Hypothalamus (tissue), 51 donors: ENCODE measurements at regions not wholly inside any gene's neighbourhood (a gene's known extent, or its start where the extent isn't known, plus 50 kb on each side); places are given as distances from the start of the nearest gene placed in this dataset.

ENCODE experiments used
- DNase-seq, 51 donors: peaks; one replicate each; lab custom pipeline; 2025; lab: John Stamatoyannopoulos, UW

- no peak for DNase-seq
Observed at GRCh38 chr16:85402910-85403692, 210.0 kb upstream of the GSE1 start.

GRCh38 chr16:85403693-85404092 lies 209.4 kb upstream of the GSE1 start:
- no peak for DNase-seq

- DNase-seq = no peak
Observed at GRCh38 chr16:85412911-85413520, 200.1 kb upstream of the GSE1 start.

DNA sequence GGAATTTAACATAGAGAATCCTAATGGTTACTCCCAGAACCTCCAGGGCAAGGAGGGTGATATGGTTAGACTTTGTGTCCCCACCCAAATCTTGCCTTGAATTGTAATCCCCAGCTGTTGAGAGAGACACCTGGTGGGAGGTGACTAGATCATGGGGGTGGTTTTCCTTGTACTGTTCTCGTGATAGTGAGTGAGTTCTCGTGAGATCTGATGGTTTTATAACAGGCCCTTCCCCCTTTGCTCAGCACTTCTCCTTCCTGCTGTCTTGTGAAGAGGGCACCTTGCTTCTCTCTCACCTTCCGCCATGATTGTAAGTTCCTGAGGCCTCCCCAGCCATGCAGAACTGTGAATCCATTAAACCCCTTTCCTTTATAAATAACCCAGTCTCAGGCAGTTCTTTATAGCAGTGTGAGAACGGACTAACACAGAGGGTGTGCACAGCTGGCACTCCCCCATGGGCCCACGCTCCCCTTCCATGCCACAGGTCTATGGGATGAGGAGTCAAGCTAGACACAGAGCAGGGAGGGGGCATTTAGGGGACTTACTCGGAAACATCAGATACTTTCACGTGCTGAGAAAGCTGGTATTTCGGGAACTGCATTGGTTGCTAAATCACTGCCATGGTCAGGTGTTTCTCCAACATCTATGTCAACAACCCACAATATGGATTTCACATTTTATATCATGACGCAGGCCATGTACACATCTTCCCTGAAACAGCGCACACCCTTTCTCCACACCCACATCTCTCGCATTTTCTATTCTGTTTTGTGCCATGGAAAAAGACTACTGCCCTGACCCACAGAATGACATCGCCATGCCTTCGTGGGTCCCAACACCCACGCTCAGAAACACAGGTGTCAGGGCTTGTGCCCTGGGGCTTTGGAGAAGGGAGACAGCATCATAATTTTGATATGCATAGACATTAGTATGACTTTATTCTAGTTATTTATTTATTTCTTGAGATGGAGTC lies 199.1 kb upstream of the GSE1 start:
- DNase-seq = no peak

- DNase-seq = no peak
Observed at GRCh38 chr16:85415196-85416090, 197.7 kb upstream of the GSE1 start.

DNA sequence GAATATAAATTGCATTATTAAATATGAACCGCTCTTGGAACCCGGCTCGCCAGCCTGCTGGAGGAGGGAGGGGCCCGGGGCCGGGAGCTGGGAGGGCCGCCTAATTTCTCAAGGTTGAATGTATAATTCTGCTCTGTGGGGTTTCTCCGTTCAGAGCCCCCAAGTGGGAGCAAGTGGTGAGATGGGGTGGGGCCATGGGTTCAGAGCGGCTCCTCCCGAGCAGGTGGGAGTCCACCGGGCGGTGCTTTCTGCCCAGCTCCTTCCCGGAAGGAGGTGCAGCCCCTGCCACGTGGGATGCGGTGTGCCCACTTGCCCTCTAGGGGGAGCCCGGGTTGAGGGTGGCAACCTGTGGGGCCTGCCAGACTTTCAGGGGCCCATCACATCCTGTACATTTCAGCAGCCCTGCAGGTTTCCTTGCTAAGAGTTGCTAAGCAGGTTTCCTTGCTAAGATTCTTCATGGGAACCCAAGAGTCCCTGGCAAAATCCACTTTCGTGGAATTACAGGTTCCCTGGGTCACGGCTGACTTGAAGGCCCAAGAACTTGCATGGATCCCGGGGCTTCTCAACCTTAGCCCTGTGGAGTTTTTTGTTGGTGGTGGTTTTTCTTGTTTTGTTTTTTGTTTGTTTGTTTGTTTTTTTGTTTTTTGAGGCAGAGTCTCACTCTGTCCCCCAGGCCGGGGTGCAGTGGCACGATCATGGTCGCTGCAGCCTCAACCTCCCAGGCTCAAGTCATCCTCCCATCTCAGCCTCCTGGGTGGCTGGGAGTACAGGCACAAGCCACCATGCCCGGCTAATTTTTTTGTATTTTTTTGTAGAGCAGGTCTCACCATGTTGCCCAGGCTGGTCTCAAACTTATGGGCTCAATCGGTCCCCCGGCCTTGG lies 196.7 kb upstream of the GSE1 start:
- peak in 6 of 51 donors; percentile 20 to 38 (median 23) for DNase-seq

- DNase-seq = no peak
Observed at GRCh38 chr16:85417156-85417860, 195.8 kb upstream of the GSE1 start.

- no peak for DNase-seq
Observed at GRCh38 chr16:85418978-85419491, 194.1 kb upstream of the GSE1 start.

DNA sequence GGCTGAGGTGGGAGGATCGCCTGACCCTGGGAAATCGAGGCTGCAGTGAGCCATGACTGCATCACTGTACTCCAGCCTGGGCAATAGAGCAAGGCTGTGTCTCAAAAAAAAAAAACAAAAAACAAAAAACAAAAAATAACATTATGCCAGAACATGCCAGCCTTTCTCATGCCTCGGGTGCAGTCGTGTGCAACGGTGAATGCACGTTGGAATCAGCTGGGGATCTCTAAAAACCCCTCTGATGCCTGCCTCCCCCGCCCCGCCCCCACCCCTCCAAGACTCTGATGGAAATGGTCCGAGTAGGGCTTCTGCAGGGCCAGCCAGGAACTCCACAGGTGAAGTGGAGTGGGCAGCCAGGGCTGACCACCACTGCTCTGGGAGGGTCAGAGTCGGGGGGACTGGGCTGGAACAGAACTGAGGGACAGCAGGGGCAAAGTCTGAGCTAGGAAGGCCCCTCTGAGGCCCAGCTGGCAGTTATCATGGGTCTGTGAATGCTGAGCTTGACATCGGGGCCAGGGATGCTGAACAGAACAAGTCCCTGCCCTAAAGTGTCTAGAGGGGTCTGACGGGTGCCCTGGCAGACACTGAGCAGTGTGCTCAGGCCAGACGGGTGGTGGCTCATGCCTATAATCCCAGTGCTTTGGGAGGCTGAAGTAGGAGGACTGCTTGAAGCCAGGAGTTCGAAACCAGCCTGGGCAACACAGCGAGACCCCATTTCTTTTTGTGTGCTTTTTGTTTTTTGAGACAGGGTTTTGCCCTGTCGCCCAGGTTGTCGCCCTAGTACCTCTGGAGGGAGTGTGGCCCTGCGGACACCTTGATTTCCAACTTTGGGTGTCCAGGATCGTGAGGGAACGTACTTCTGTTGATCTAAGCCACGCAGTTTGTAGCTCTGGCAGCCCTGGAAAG lies 193.4 kb upstream of the GSE1 start:
- no peak for DNase-seq

GRCh38 chr16:85420501-85421337 lies 192.4 kb upstream of the GSE1 start:
- peak in 4 of 51 donors; percentile 14 to 42 (median 28) for DNase-seq

DNA sequence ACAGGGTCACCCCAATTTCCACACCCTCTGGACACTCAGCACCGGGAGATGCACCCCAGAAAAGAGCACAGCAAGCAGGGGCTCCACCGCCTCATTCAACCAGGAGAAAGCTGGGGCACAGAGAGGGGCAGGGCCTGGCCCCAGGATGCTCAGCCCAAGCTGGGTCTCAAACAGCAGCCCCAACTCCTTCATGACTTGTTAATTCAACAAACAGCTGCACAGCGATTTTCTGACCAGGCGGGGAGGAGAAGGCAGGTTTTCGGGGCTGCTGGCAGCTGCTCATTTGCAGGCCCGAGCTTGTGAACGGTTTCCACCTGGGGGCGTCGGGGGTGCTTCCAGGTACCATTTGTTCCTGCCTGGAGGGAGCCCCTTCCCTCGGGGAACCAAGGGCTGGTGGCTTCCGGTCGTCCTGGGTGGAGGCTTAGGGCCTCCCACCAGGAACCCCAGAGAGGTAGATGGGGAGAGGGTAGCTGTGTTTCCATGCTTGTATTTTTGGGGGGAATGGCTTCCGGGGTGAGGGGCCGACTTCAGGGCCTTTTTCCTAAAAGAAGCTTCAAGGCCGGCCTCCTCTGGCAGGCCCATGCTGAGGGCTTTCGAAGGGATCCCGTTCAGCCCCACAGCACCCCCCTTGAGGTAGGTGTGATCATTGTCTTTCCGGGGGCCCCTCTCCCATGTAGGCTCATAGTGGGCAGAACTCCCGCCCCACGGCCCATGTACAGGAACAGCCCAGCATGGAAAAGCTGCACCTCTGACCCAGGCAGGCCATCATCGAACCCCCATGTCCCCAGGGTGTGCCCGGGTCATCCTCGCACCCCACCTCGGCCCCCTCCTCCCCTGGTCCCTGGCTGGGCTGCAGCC lies 191.6 kb upstream of the GSE1 start:
- DNase-seq = no peak

DNA sequence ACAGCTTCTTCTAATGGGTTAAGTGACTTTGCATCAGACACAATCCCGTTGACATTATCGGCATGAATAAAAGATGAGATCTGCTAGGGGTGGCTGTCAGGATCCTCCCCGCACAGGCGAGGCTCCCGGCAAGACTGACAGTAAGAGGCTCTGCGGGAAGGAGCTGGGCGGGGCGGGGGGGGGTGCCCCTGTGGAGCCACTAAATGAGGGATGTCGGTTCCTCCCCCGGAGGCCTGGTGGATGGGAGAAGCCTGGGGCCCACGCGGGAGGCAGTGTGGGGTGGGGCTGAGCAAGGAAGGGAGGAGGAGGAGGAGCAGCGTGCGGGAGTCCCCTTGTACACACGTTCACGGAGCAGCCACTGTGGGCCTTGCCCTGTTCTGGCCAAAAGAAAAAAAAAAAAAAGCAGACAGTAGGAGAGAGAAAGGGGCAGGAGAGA lies 190.9 kb upstream of the GSE1 start:
- DNase-seq = peak in 3 of 51 donors; percentile 8 to 20 (median 11)

DNA sequence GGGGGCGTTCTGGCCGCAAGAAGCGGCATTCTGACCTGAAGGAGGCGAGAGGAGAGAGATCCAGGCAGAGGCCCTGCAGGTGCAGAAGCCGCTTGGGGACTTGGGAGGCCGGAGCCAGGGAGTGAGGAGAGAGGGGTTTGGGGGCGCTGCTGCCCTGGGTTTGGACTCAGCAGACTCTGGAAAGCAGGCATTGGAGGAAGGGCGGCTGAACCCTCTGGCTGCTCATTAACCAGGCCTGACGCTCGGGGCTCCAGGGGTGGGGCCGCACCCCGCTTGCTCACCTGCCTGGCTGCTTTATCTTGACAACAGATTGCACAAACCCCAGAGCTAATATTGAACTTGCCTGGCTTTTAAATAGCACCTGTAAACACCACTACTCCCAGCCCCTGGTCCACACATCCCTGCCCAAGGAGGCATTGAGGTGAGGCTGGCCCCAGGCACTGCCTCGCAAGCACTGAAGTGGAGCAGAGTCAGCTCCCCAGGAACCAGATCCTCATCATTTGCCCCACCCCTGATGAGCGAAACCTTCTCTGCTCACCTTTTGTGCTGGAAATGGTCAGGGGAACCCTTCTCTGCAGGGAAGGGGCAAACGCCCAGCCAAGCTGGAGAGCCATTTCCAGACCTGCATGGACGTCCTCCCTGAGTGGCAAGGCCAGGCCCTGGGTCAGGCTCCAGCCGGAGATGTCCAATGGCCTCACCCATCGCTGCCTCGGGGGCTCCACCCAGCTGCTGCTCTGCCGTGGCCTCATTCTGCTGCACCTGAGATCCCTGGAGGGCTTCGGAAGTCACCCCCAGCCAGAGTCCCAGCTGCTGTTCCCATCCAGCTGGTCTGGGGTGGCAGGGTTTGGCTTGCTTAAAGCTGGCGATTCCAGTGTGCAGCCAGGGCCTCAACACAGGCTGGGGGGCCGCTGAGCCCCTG lies 190.2 kb upstream of the GSE1 start:
- no peak for DNase-seq

GRCh38 chr16:85423631-85424030 lies 189.5 kb upstream of the GSE1 start:
- no peak for DNase-seq
